Smooth muscle cell (in vitro differentiated cells): ENCODE measurements at regions not wholly inside any gene's neighbourhood (a gene's known extent, or its start where the extent isn't known, plus 50 kb on each side); places are given as distances from the start of the nearest gene placed in this dataset.

Experiments used
- DNase-seq: peaks from one replicate; lab custom pipeline; 2025; ENCODE audit not compliant: unreplicated experiment; lab: John Stamatoyannopoulos, UW
- H2AFZ ChIP-seq: fragments of 200-600 bp; sonication (generic); 2 replicates; pipeline ENCODE4 v1.6.0; 2016; ENCODE audit warnings: antibody characterized with exemption, low read depth, mild to moderate bottlenecking
- H3F3A ChIP-seq: fragments of 200-600 bp; sonication (generic); 2 replicates; pipeline ENCODE4 v1.6.0; 2017; ENCODE audit warnings: antibody characterized with exemption, low read depth
- H3K27ac ChIP-seq: fragments of 200-600 bp; sonication (generic); 2 replicates; pipeline ENCODE4 v1.5.1; 2016; ENCODE audit warnings: low read depth, mild to moderate bottlenecking
- H3K27me3 ChIP-seq: fragments of 200-600 bp; sonication (generic); 2 replicates; pipeline ENCODE4 v1.6.1; 2016; ENCODE audit warnings: low read depth, mild to moderate bottlenecking
- H3K36me3 ChIP-seq: fragments of 200-600 bp; sonication (generic); 2 replicates; pipeline ENCODE4 v1.5.1; 2016; ENCODE audit warnings: low read depth
- H3K4me1 ChIP-seq: fragments of 200-600 bp; sonication (generic); 2 replicates; pipeline ENCODE4 v1.5.1; 2016; ENCODE audit warnings: low read depth
- H3K4me2 ChIP-seq: fragments of 200-600 bp; sonication (generic); 2 replicates; pipeline ENCODE4 v1.6.0; 2016; ENCODE audit warnings: mild to moderate bottlenecking
- H3K4me3 ChIP-seq: fragments of 200-600 bp; sonication (generic); 2 replicates; pipeline ENCODE4 v1.5.1; 2016; ENCODE audit warnings: mild to moderate bottlenecking
- H3K79me2 ChIP-seq: fragments of 200-600 bp; sonication (generic); 2 replicates; pipeline ENCODE4 v1.6.0; 2016; ENCODE audit warnings: low read depth, mild to moderate bottlenecking
- H3K9ac ChIP-seq: fragments of 200-600 bp; sonication (generic); 2 replicates; pipeline ENCODE4 v1.6.0; 2016; ENCODE audit warnings: low read depth
- H3K9me3 ChIP-seq: fragments of 200-600 bp; sonication (generic); replicated peaks from 2 replicates; pipeline ENCODE4 v1.5.1; 2016; ENCODE audit warnings: low read depth
- H4K20me1 ChIP-seq: fragments of 200-600 bp; sonication (generic); 2 replicates; pipeline ENCODE4 v1.6.0; 2016; ENCODE audit warnings: low read depth
- CTCF ChIP-seq: fragments of 200-600 bp; sonication (generic); IDR thresholded peaks from 2 replicates; pipeline ENCODE4 v1.5.1; 2017; ENCODE audit warnings: borderline replicate concordance, mild to moderate bottlenecking, antibody characterized with exemption; ENCODE audit not compliant: insufficient read depth, poor library complexity, severe bottlenecking
- WGBS: methylation state at CpG from one replicate; pipeline ENCODE4 v1.1.7; 2016; ENCODE audit warnings: low lambda C conversion rate; 5-methylcytosine and 5-hydroxymethylcytosine counted together

GRCh38 chr1:22362626-22363402 is 88.8 kb upstream of the ZBTB40 start:
- Histone ChIP-seq H3K79me2 (no peaks in the 10 kb centered on the region), H3K27me3 (peaks cover 68% of the 10 kb centered on the region), H4K20me1 (no peaks in the 10 kb centered on the region), H3K9ac (no peak overlapping the region), H3K9me3 (no peaks in the 10 kb centered on the region), H3F3A (no peaks in the 10 kb centered on the region), H3K27ac (no peak overlapping the region), H3K4me3 (no peak overlapping the region), H3K4me2 (no peak overlapping the region), H3K36me3 (no peaks in the 10 kb centered on the region), H3K4me1 (no peaks in the 10 kb centered on the region), H2AFZ (no peak overlapping the region)
- DNase-seq, result no peak
- no peak for TF ChIP-seq CTCF
- WGBS, result 87% methylated on average over 5 of the region's 6 CpGs

- H3K9me3 ChIP-seq, result no peaks in the 10 kb centered on the region
- no peak overlapping the region for H3K9ac ChIP-seq
- peaks cover 67% of the 10 kb centered on the region for H3K27me3 ChIP-seq
- 57% methylated on average over 13 of the region's 13 CpGs for WGBS
- H3K4me1 ChIP-seq, result no peaks in the 10 kb centered on the region
- H3K36me3 ChIP-seq, result no peaks in the 10 kb centered on the region
- H2AFZ ChIP-seq, result no peak overlapping the region
- no peak overlapping the region for H3K4me2 ChIP-seq
- no peaks in the 10 kb centered on the region for H3K79me2 ChIP-seq
- no peaks in the 10 kb centered on the region for H3F3A ChIP-seq
- no peak for DNase-seq
- no peak overlapping the region for H3K27ac ChIP-seq
- TF ChIP-seq CTCF, result no peak
- H3K4me3 ChIP-seq, result no peak overlapping the region
- H4K20me1 ChIP-seq, result no peaks in the 10 kb centered on the region
Measured at GRCh38 chr1:22363403-22364325, 88.0 kb upstream of the ZBTB40 start.

DNA sequence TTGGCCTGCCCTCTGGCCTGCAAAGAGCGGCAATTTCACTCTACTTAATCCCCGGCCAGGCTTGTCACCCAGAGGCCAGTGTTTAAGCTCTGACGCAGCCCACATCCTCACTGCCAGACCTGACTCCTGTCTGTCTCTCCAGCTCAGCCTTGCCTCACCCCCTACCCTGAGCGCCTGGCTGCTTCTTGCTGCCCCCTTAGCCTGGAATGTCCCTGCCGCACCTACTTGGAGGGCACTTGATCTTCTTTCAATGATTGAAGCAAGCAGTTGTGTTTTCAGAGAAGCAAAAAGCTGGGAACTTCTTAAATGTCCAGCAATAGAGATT is 87.4 kb upstream of the ZBTB40 start:
- 54% methylated on average over 5 of the region's 5 CpGs for WGBS
- Histone ChIP-seq H3K79me2 (no peaks in the 10 kb centered on the region), H3K9me3 (no peaks in the 10 kb centered on the region), H3K27me3 (peaks cover 65% of the 10 kb centered on the region), H4K20me1 (no peaks in the 10 kb centered on the region), H3K27ac (no peak overlapping the region), H3K9ac (no peak overlapping the region), H3K36me3 (no peaks in the 10 kb centered on the region), H3K4me2 (no peak overlapping the region), H3K4me1 (no peaks in the 10 kb centered on the region), H3F3A (no peaks in the 10 kb centered on the region), H3K4me3 (no peak overlapping the region), H2AFZ (no peak overlapping the region)
- DNase-seq, result no peak
- no peak for TF ChIP-seq CTCF
